ENCODE measurements at regions not wholly inside any gene's neighbourhood (a gene's known extent, or its start where the extent isn't known, plus 50 kb on each side); places are given as distances from the start of the nearest gene placed in this dataset.

GRCh38 chrX:15909605-15910004 lies 55.0 kb upstream of the AP1S2 start:
- TF ChIP-seq, protein P1, sequence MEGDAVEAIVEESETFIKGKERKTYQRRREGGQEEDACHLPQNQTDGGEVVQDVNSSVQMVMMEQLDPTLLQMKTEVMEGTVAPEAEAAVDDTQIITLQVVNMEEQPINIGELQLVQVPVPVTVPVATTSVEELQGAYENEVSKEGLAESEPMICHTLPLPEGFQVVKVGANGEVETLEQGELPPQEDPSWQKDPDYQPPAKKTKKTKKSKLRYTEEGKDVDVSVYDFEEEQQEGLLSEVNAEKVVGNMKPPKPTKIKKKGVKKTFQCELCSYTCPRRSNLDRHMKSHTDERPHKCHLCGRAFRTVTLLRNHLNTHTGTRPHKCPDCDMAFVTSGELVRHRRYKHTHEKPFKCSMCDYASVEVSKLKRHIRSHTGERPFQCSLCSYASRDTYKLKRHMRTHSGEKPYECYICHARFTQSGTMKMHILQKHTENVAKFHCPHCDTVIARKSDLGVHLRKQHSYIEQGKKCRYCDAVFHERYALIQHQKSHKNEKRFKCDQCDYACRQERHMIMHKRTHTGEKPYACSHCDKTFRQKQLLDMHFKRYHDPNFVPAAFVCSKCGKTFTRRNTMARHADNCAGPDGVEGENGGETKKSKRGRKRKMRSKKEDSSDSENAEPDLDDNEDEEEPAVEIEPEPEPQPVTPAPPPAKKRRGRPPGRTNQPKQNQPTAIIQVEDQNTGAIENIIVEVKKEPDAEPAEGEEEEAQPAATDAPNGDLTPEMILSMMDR (conservative IDR thresholded peaks at IDR 0.05; ENCODE audit: low read depth, low read length), result no peak
- no peak for TF ChIP-seq RAD21 (IDR thresholded peaks at IDR 0.05; ENCODE audit: low read length)
- no peak for TF ChIP-seq POLR2A (IDR thresholded peaks at IDR 0.05; ENCODE audit: low read depth, low read length)
- no peak for TF ChIP-seq NFE2L2 (IDR thresholded peaks at IDR 0.05; ENCODE audit: low read depth, low read length)
- TF ChIP-seq, protein P2, sequence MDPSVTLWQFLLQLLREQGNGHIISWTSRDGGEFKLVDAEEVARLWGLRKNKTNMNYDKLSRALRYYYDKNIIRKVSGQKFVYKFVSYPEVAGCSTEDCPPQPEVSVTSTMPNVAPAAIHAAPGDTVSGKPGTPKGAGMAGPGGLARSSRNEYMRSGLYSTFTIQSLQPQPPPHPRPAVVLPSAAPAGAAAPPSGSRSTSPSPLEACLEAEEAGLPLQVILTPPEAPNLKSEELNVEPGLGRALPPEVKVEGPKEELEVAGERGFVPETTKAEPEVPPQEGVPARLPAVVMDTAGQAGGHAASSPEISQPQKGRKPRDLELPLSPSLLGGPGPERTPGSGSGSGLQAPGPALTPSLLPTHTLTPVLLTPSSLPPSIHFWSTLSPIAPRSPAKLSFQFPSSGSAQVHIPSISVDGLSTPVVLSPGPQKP (IDR thresholded peaks at IDR 0.05; ENCODE audit: borderline replicate concordance, low read depth, low read length), result no peak
- TF ChIP-seq RCOR1 (IDR thresholded peaks at IDR 0.05; ENCODE audit: insufficient replicate concordance, low read length), result no peak
- TF ChIP-seq BHLHE40 (IDR thresholded peaks at IDR 0.05; ENCODE audit: low read depth, low read length), result no peak
